Small intestine (tissue), 7 donors: ENCODE measurements at regions not wholly inside any gene's neighbourhood (a gene's known extent, or its start where the extent isn't known, plus 50 kb on each side); places are given as distances from the start of the nearest gene placed in this dataset.

Experiments
- DNase-seq, 2 donors: peaks; one replicate each; pipeline versions ENCODE4 v3.0.0 to v3.0.0-alpha.2; 2013
- FAIRE-seq: peaks from 2 replicates; lab custom pipeline; 2012; peaks lifted over from hg19 to GRCh38; lab: Jason Lieb, UNC
- H3K27ac ChIP-seq, 3 donors: one replicate each; pipeline ENCODE4 v1.5.1; 2013; ENCODE audit warnings: low read length in 2 of 3, mild to moderate bottlenecking in 2 of 3, control low read depth in 1 of 3, inconsistent platforms in 1 of 3, low read depth in 1 of 3, moderate library complexity in 1 of 3
- H3K27me3 ChIP-seq, 3 donors: one replicate each; pipeline ENCODE4 v1.6.1; 2013; ENCODE audit warnings: low read length in 3 of 3, inconsistent platforms in 1 of 3; ENCODE audit not compliant: control insufficient read depth in 3 of 3, insufficient read depth in 3 of 3
- H3K36me3 ChIP-seq, 3 donors: one replicate each; pipeline ENCODE4 v1.6.1; 2013; ENCODE audit warnings: low read length in 3 of 3, inconsistent platforms in 1 of 3, low read depth in 1 of 3, mild to moderate bottlenecking in 1 of 3, moderate library complexity in 1 of 3; ENCODE audit not compliant: control insufficient read depth in 3 of 3, insufficient read depth in 2 of 3
- H3K4me1 ChIP-seq, 3 donors: one replicate each; pipeline ENCODE4 v1.6.1; 2013; ENCODE audit warnings: low read length in 2 of 3, inconsistent platforms in 1 of 3, low read depth in 1 of 3, mild to moderate bottlenecking in 1 of 3, moderate library complexity in 1 of 3; ENCODE audit not compliant: control insufficient read depth in 3 of 3, insufficient read depth in 2 of 3
- H3K4me3 ChIP-seq, 3 donors: one replicate each; pipeline ENCODE4 v1.5.1; 2013; ENCODE audit warnings: low read length in 3 of 3, control low read depth in 1 of 3, inconsistent platforms in 1 of 3, low read depth in 1 of 3, mild to moderate bottlenecking in 1 of 3, moderate library complexity in 1 of 3
- H3K9me3 ChIP-seq, 2 donors: one replicate each; pipeline ENCODE4 v1.6.1; 2013; ENCODE audit warnings: low read depth in 1 of 2, low read length in 1 of 2; ENCODE audit not compliant: control insufficient read depth in 2 of 2, insufficient read depth in 1 of 2
- WGBS, 3 donors: extraction: QIAGEN DNeasy Blood & Tissue Kit; methylation state at CpG; one replicate each; pipeline ENCODE4 v1.1.7; 2013; 5-methylcytosine and 5-hydroxymethylcytosine counted together
- donor health status: healthy with polysubstance abuse.
- donor health status: control.
- donor health status: control.
- donor health status: Bipolar disorder and iron deficiency.
- donor health status: healthy.

- Histone ChIP-seq H3K36me3 (no peaks in the 10 kb centered on the region), H3K9me3 (no peaks in the 10 kb centered on the region), H3K4me3 (no peak overlapping the region), H3K4me1 (no peaks in the 10 kb centered on the region), H3K27me3 (no peaks in the 10 kb centered on the region), H3K27ac (no peak overlapping the region)
- FAIRE-seq (no peak), DNase-seq (no peak)
- 90 to 95% (median 91%) methylated on average over 5 of the region's 5 CpGs for WGBS, 3 donors
Measured at GRCh38 chr15:35748105-35748504, 202.1 kb upstream of the DPH6 start.

GRCh38 chr15:35750051-35750450, 204.1 kb upstream of the DPH6 start:
- no peak overlapping the region for H3K27ac ChIP-seq
- H3K4me1 ChIP-seq = no peaks in the 10 kb centered on the region
- H3K27me3 ChIP-seq = no peaks in the 10 kb centered on the region
- no peaks in the 10 kb centered on the region for H3K9me3 ChIP-seq
- H3K4me3 ChIP-seq = no peak overlapping the region
- FAIRE-seq = no peak
- no peaks in the 10 kb centered on the region for H3K36me3 ChIP-seq
- DNase-seq = no peak

GRCh38 chr15:35751413-35752133, 205.6 kb upstream of the DPH6 start:
- H3K4me1 ChIP-seq = no peaks in the 10 kb centered on the region
- DNase-seq (peak; percentile 67 to 82), FAIRE-seq (no peak)
- no peak overlapping the region for H3K4me3 ChIP-seq
- H3K27ac ChIP-seq = no peak overlapping the region
- H3K27me3 ChIP-seq = no peaks in the 10 kb centered on the region
- WGBS, 3 donors = 26 to 31% (median 26%) methylated on average over 14 of the region's 14 CpGs
- H3K9me3 ChIP-seq = no peaks in the 10 kb centered on the region
- H3K36me3 ChIP-seq = no peaks in the 10 kb centered on the region

GRCh38 chr15:35752134-35752466, 206.1 kb upstream of the DPH6 start:
- no peaks in the 10 kb centered on the region for H3K27me3 ChIP-seq
- WGBS, 3 donors = 59 to 80% (median 62%) methylated on average over 4 to 5 of the region's 5 CpGs
- H3K4me3 ChIP-seq = no peak overlapping the region
- no peak for DNase-seq
- no peaks in the 10 kb centered on the region for H3K9me3 ChIP-seq
- H3K36me3 ChIP-seq = no peaks in the 10 kb centered on the region
- no peak for FAIRE-seq
- H3K4me1 ChIP-seq = no peaks in the 10 kb centered on the region
- H3K27ac ChIP-seq = no peak overlapping the region

GRCh38 chr15:35753486-35753885, 207.5 kb upstream of the DPH6 start:
- H3K4me3 ChIP-seq = no peak overlapping the region
- H3K9me3 ChIP-seq = no peaks in the 10 kb centered on the region
- H3K36me3 ChIP-seq = no peaks in the 10 kb centered on the region
- H3K4me1 ChIP-seq = no peaks in the 10 kb centered on the region
- DNase-seq (no peak), FAIRE-seq (no peak)
- H3K27me3 ChIP-seq = no peaks in the 10 kb centered on the region
- no peak overlapping the region for H3K27ac ChIP-seq
- 75 to 86% (median 80%) methylated on average over 3 of the region's 3 CpGs for WGBS, 3 donors

- FAIRE-seq = no peak
- no peaks in the 10 kb centered on the region for H3K4me1 ChIP-seq
Measured at GRCh38 chr15:35755237-35755802, 209.4 kb upstream of the DPH6 start.

GRCh38 chr15:35756623-35757022, 210.7 kb upstream of the DPH6 start:
- FAIRE-seq (no peak), DNase-seq (no peak)
- no peak overlapping the region for H3K27ac ChIP-seq
- no peaks in the 10 kb centered on the region for H3K4me1 ChIP-seq
- H3K36me3 ChIP-seq = no peaks in the 10 kb centered on the region
- no peak overlapping the region for H3K4me3 ChIP-seq
- 67 to 77% (median 72%) methylated on average over 3 of the region's 3 CpGs for WGBS, 3 donors
- no peaks in the 10 kb centered on the region for H3K9me3 ChIP-seq
- no peaks in the 10 kb centered on the region for H3K27me3 ChIP-seq

More at GRCh38 chr15:35755237-35755802, 209.4 kb upstream of the DPH6 start:
- no peak for DNase-seq
- H3K27ac ChIP-seq = no peak overlapping the region
- H3K9me3 ChIP-seq = no peaks in the 10 kb centered on the region
- H3K4me3 ChIP-seq = no peak overlapping the region
- no peaks in the 10 kb centered on the region for H3K36me3 ChIP-seq
- WGBS, 3 donors = 41 to 61% (median 51%) methylated on average over 2 of the region's 2 CpGs
- no peaks in the 10 kb centered on the region for H3K27me3 ChIP-seq

- Histone ChIP-seq H3K27ac (no peak overlapping the region), H3K9me3 (no peaks in the 10 kb centered on the region), H3K36me3 (no peaks in the 10 kb centered on the region), H3K27me3 (no peaks in the 10 kb centered on the region), H3K4me3 (no peak overlapping the region), H3K4me1 (no peaks in the 10 kb centered on the region)
- DNase-seq (no peak), FAIRE-seq (no peak)
- WGBS, 3 donors = 78 to 84% (median 81%) methylated on average over 2 of the region's 2 CpGs
Measured at GRCh38 chr15:35757361-35757760, 211.4 kb upstream of the DPH6 start.

GRCh38 chr15:35757765-35758164, 211.8 kb upstream of the DPH6 start:
- Histone ChIP-seq H3K36me3 (no peaks in the 10 kb centered on the region), H3K9me3 (no peaks in the 10 kb centered on the region), H3K4me3 (no peak overlapping the region), H3K4me1 (no peaks in the 10 kb centered on the region), H3K27me3 (no peaks in the 10 kb centered on the region), H3K27ac (no peak overlapping the region)
- no peak for FAIRE-seq
- WGBS, 3 donors = 72 to 78% (median 75%) methylated on average over 3 of the region's 3 CpGs
- no peak for DNase-seq
